ENCODE measurements at regions not wholly inside any gene's neighbourhood (a gene's known extent, or its start where the extent isn't known, plus 50 kb on each side); places are given as distances from the start of the nearest gene placed in this dataset.

DNA sequence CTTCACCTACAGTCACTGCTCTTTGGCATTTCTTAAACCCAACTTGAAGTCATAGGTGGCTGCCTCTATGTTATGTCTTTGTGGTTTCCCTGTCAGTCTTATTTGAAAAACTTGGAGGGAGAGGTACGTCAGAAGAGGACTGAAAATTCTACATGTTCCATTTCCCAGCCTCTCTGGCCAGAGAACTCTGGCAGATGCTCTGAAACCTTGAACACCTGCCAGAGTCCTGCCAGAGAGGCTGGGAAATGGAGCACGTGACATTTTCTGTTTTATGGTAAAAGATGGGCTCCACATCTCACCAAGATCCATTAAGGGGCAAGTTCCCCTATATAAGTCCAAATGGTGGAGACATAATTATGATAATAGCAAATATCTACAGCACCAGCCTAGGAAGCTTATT, 99.5 kb downstream of the MAFB start:
- no peak for DNase-seq

DNA sequence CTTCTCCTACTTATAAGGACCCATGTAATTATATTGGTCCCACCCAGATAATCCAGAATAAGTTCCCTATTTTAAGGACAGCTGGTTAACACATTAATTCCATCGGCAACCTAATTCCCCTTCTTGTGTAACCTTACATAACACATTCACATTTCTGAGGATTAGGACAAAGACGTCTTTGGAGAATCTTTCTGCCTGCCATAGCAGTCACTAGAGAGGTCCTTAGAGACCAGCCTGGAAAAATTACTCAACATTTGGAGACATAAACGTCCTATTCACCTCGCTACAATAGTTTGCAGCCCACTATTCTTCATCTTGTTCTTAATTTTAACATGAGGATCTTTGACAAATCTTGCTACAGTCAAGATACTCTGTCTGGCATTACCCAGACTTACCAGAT, 100.1 kb downstream of the MAFB start:
- no peak for DNase-seq

DNA sequence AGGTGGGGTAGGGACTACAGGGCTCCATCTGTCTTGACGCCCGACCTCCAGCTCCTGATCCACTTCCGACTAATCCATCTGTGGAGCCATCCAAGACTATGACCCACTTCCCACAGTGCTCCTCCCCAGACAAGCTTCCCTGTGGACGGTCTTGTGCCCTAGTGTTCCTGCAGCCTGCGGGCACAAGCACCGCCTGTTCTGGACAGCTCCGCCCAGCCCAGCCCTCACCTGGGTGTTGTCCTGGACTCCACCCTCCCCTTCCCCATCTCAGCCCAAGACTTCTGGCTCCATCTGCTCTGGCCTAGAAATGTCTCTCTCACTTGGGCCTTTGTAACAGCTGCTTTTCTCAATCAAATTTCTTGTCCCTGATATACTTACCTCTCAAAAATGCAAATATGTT, 102.0 kb downstream of the MAFB start:
- no peak for DNase-seq

DNA sequence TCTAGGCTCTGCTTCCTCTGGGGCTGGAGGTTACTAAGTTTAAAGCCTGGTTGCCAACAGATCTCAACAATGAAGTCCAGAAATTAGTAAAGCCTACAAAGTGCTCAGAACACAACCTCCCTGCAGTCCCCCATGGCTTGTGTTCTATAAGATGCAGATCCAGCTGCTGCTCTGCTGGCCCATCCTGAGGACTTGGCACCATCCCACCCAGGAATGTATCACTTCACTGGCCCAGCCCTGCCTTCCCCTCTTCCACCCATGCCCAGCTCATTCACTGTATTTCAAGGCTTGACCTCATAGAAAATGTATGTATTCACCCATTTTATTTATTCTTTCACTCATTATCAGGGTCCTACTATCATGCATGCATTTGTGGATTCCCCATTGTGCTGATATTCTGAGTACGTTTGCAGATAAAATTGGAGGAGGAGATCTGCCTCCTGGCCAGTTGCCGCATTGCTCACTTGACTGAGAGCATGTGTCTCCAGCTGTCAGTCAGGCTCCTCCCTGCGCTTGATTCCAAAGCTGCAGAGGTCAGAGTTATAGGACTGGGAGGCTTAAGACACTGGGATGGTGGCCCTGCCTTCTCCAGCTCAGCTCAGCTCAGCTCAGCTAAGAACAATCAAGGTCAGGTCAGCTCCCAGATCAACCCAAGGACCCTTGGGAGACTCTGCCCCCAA, 104.8 kb downstream of the MAFB start:
- DNase-seq, result no peak

DNA sequence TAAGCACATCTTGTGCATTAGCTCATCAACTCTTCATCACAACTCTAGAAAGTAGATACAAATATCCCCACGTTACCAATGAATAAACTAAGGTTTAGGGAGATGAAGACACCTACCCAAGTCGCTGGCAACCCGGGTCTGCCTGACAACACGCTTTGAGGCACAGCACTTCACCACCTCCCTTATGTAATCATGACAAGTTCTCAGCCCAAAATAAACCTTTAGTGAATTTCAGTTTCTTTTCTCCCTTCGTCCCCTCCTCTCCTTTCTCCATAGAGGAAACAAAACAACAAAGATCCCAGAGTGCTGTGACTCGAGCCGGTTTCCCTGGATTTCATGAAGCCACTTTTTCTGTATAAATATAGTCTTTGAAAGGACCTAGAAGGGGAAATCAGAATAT, 105.4 kb downstream of the MAFB start:
- no peak for DNase-seq

DNA sequence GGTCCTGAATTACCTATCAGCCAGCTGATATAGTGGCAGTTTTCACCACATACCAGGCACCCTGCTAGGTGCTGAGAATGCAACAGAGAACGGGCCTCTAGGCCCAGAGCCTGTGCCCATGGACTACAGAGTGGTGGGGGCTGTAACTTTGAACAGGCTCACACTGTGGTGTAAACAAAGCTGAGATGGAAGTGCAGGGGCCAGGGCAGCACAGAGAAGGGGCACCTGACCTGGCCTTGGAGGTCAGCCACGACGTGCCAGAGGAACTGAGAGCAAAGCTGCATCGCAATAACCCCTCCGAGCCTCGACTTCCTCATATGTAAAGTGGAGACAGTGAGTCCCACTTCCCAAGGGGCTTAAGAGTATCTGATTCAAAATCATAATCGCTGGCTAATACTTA, 105.8 kb downstream of the MAFB start:
- no peak for DNase-seq

DNA sequence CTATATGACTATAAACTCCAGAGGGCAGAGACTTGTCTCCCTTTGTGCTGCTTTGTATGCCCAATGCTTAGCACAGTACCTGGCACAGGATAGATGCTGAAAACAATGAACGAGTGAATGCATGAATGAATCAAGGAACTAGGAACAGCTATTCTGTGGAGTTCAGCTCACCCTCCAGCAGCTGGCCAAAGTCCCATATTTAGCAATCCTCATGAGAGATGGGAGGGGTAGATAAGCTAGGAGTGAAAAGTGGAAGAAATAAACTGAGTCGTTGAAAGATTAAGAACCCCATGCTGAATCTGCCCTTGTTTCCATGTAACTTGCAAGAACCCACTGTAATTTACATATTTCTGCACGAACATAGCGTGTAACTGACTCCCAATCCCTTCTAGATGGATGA, 106.5 kb downstream of the MAFB start:
- no peak for DNase-seq

DNA sequence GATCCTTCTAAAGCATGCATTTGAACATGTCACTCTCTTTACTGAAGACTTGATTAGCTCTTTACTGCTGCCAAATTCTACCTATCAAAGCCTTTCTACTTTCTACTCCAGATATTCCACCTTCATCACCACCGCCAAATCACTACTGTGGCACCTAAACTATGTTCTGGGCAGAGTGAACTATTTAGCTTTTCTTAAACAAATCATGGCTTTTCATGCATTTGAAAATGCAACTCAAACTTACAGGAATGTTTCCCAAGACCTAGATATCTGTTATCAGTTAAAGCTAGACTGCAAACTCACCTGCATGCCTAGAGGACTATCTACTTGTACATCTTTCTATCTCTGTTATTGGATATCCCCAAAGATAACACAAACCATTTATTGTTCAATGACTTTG, 109.3 kb downstream of the MAFB start:
- DNase-seq, result no peak

DNA sequence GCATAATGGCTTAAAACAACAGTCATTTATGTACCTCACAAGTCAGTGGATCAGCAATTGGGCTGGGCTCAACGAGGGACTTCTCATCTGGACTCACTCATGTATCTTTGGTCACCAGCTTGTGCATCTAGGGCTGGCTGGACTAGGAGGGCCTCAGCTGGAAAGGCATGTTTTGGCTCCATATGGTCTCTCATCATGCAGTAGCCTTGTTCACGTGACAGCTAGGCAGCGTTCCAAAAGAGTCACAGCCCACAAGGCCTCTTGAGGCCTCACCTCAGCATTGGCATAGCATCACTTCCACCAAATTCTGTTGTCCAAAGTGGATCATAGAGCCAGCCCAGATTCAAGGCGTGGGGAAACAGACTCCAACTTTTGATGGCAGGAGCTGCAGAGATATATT, 110.1 kb downstream of the MAFB start:
- no peak for DNase-seq

DNA sequence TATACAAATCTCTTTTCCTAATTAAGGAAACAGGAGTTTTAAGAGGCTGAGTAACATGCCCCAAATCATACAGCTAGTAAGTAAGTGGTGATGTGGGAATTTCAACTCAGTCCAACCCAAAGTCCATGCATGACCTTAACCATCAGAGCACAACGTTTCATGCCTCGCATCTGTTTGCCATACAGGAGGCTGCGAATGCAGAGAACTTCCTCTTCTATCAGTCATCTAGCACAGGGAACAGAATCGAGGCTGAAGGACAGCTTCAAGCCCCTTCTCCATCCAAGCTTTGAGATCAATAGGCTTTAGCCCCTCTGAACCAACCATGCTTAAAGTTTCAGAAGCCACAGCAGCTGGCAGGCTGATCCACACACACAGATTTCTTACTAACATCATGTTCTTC, 113.2 kb downstream of the MAFB start:
- no peak for DNase-seq

DNA sequence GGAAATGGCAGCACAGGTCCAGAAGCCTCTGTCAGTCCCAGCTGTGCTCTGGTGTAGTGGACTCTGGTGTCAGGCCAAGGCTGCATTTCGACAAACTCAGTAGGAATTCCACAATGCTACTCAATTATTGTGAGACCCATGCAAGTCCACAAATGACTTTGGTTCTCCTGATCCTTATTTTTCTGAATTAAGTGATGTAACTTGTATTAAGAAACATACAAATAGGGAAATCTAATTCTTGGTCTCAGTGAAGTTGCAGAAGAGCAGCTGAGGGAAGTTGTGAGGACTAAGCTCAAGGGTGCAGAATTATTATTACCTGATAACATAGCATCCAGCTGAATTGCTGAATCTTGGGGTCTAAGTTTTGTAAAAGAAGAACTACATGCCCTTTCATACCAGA, 116.8 kb downstream of the MAFB start:
- no peak for DNase-seq

DNA sequence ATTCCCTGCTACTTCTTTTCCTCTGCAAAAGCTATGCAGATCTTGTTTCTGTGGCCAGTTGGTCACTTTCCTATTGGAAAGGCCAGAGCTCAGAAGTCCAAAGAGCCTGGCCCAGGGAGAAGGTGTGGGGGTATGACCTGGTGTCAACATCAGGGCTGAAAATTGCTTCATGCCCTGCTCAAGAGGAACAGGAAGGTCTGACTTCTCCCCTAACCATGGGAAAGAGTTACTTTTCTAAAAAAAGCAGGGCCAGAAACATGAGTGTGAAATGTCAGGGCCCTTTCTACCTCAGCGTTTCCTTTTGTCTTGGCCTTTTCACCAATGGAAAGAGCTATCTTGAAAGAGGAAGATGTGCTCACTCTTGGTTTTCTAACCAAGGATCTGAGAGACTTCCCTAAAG, 117.4 kb downstream of the MAFB start:
- no peak for DNase-seq

DNA sequence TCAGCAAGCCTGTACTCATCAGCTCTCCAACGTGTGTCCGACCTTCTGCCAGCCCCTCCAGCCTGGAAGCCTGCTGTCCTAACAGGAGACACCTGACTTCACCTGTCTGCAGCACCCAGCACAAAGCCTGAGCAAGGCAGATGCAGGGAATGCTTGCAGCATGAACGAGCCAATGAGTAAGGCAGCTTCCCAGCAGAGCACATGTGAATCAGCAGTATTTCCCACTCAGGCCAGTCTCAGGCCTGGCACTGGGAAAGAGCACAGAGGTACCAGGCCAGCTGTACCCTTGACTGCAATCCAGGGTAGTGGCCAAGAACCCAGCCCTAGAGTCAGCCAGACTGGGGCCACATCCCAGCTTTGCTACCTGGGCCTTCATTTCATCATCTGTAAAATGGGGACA, 120.8 kb downstream of the MAFB start:
- DNase-seq, result no peak

DNA sequence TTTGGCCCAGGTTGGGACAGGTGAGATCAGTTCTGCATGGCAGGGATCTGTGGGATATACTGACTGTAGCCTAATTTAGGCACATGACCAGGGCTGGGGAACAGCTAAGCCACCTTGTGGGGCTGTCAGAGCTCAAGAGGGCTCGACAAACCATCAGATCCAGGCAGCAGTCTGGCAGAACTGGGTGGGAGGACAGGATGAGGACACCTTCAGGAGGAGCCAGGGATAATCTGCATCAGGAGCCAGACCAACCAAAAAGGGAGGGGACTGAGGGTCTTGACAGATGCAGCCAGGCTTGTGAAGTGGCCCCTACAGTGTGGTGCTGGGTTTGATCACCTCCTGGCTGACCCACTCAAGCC, 123.4 kb downstream of the MAFB start:
- DNase-seq, result no peak

DNA sequence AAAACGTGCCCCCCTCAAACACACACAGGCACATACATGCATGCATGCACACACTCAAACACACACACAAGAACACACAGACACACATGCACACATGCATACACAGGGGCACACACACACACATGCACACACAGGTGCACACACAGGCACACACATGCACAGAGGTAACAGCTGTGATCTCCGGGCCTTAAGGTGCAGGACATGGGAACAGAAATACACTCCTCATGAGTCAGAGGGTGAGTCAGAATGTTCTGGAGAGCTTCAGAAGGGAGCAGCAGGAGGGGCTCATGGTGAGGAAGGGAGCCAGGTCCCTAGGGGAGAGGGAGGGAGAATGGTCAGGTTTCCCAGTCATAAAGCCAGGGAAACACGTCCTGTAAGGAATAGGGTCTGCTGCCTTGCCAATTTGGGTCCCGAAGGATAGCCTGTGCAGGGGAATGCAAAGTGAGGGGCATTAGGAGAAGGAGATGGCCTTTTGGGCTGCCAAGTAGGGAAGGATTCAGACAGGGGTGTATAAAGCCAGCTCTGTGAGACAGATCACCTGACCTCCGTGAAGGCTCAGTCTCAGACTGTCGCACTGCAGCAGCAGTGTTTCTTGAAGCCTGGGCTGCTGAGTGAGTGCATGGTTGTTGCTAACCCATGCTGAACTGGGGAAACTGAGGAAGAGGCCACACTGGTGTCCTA, 123.9 kb downstream of the MAFB start:
- no peak for DNase-seq

DNA sequence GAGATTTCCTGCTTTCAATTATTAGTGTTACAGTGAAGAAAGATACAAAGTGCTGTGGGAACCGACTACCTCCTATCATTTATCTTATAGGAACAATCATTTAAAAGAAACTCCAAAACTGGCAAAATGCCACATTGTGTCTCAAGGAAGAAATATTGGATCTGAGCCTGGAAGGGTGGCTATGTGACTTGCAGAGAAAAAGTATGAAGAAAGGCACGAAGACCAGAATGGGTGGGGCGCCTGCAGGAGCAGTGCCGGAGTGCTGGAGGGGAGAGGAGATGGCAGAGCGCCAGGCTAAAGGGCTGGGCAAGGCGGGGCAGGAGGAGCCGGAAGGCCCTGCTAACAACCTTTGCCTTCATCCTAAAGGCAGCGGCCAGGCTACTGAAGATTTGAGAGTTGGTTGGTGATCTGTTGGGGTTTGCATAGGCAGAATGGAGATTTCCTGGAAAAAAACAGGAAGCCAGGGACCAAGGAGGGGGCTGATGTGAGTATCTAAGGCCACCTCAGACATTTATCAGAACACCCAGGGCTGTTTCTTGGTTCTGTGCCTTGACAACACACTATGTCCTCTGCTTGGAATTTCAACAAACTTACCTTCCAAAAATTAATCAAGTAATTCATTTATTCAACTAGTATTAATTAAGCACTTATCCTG, 125.6 kb downstream of the MAFB start:
- DNase-seq, result no peak

DNA sequence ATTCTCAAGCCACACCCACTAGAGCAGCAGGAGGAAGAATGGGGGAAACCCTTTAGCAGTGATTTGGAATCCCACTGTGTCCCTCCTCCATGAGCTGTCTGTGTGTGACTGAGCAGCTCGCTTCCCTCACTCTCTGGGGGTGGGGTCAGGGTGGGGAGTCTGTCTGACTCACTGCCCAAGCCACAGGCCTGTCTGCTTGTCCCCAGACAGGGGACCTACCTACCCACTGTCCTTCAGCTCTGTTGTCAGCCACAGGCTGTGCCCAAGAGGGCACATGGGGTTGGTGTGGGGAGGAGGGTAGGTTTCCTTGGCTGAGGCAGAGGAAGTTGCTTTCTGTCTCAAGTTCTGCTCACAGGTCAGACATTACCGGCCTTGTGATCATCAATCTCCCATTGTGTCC, 127.0 kb downstream of the MAFB start:
- DNase-seq, result no peak

DNA sequence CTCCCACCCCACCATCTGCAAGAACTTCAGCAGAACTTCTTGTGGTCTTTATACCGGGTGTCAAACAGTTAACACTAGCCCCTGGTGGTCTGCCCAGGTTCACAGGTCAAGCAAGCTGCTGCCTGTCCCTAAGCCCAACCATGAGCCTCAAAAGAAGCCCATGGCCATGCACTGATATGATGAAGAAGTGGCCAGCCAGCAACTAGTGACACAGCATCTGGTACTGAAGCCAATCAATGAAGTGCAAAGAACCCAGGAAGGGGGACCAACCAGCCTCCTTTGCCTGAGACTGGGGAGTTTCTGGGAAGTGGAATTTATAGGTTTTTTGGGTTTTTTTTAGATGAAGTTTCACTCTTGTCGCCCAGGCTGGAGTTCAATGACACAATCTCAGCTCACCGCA, 127.8 kb downstream of the MAFB start:
- DNase-seq, result no peak

DNA sequence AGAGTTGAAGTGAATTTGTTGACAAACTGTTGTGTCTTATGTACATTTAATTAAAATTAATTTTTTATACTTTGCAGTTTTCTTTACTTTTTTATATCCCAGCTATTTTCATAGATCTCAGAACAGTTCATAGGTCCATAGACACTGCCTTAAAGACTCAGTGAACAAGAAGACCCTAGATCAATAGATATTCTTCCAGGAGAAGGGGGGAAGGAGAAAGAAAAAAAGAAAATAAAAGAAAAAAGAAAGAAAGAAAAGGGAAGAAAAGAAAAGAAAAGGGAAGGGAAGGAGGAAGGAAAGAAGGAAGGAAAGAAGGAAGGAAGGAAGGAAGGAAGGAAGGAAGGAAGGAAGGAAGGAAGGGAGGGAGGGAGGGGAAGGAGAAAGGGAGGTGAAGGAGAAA, 130.8 kb downstream of the MAFB start:
- DNase-seq, result no peak

DNA sequence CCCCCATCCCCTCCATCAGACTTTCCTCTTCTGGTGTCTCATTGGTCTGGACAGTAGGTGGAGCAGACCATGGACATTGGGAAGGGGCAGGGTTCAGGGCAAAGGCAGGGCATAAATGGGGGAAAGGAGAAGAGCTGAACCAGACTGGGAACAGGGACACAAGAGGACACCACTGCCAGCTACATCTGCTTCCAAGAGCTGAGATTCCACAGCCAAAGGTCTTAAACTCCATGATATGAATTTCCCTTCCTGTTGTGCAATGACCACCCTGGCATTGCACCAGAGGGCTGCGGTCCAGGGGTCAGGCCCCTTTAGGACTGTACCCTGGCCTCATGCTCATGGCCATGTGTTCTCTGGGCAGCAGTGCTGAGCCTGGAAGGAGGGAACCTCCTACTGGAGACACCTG, 137.9 kb downstream of the MAFB start:
- DNase-seq, result no peak

DNA sequence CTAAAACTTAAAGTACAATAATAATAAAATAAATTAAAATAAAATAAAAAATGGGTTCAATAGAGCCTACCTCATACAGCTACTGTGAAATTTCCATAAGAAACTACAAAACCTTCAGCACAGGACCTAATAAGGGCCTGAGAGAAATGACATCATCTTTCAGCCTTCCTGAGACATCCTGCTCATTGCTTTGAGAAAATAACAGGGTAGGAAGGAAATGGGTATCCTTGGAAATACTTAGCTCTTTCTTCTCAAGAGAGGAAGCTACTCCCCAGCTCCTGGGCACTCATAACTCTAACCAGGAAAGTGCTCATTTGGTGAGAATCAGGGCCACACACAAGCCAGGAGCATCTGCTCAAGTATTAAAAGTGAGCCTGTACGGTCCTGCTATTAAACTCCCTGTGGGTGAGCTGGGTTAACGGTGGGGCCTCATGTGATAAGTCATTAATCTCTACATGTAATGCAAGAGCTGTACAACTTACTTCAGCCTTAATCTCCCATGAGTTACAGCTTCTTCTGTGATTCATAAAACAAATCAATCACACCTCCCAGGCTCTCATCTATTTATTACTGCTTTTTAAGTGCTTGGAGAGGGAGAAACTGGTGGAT, 141.4 kb downstream of the MAFB start:
- no peak for DNase-seq

DNA sequence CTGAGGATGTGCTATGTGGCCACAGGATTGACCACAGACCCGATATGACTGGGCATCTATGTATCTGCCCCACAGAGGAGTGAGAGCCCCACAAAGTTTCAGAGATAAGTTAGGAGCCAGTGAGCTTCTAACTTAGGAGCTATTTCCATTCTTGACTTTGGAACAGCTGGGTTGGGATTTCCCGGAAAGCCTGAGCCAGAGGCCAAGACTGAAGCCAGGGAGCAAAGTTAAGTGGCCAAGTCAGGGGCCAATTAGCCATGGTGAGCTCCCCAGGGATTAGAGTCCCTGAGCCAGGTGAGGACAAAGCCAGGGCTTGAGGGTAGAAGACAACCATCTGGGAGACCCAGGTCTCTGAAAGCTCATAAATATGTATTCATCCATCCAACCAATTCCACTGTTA, 143.6 kb downstream of the MAFB start:
- no peak for DNase-seq

DNA sequence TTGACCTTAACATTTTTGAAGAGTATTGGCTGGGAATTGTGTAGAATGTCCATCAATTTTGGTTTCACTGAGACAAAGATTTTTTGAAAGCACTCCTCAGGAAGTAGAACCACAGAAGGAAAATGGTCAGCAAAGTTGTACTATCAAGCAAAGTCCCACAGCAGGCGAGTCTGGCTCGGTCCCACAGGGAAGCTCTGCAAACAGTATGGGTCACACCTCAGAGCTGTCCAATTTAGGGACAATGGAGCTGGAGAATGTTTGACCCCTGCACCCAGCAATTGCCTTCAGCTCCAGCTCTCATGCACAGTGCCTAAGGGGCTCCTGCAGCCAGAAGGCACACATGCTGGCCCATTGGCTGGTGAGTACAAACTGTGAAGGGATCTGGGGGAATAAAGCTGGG, 147.0 kb downstream of the MAFB start:
- DNase-seq, result no peak

DNA sequence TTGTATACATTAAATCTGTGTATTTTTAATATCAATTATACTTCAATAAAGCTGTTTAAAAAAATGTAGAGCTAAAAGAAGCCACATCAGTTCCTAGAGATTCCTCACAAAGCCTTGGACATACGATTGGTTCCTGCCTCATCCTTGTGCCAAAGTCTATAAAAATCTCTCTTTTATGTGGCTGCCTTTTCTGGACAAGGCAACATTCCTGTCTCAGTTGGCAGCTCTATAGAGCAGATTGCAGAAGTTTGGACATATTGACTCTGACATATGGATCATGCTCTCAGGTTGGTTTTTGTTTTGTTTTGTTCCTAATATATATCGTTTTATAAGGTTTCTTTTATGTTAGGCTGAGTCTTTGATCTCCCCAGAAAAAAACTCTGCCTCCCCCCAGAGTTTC, 148.9 kb downstream of the MAFB start:
- DNase-seq, result no peak
